B cell (primary cell): ENCODE measurements at regions not wholly inside any gene's neighbourhood (a gene's known extent, or its start where the extent isn't known, plus 50 kb on each side); places are given as distances from the start of the nearest gene placed in this dataset.

Source experiments
- EZH2 ChIP-seq: IDR thresholded peaks from 2 replicates; pipeline ENCODE4 v1.6.1; 2012; ENCODE audit warnings: borderline replicate concordance, low read depth, mild to moderate bottlenecking, moderate library complexity, low read length; ENCODE audit not compliant: insufficient read depth, poor library complexity, severe bottlenecking
- TF ChIP-seq, protein P1 (sequence below): fragments of 200-600 bp; IDR thresholded peaks from one replicate; pipeline ENCODE4 v1.8.0; 2022; ENCODE audit warnings: antibody characterized with exemption, mild to moderate bottlenecking

DNA sequence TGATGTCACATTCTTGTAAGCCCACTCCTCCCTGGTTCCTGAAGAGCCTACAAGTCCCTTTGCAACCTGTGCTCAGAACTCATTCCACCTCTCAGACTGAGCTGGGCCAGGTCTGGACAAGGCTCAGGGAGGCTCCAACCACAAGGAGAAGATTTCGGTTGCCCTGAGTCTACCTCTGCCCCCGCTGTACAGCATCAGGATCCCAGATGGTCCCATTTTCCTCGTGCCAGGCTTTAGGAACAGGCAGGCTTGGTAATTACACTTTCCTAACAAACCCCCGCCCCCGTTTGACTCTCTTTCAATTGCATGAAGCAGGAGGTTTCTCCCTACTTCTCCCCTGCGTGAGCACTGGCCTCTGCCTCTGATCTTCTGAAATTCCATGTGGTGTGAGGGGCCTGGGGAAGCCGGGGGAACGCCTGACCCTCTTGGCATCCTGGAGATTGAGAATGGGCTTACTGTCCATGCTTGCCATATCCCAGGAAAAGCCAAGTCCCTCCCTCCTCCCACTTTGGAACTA, 86.9 kb upstream of the CTNNA1 start:
- TF ChIP-seq, protein P1, sequence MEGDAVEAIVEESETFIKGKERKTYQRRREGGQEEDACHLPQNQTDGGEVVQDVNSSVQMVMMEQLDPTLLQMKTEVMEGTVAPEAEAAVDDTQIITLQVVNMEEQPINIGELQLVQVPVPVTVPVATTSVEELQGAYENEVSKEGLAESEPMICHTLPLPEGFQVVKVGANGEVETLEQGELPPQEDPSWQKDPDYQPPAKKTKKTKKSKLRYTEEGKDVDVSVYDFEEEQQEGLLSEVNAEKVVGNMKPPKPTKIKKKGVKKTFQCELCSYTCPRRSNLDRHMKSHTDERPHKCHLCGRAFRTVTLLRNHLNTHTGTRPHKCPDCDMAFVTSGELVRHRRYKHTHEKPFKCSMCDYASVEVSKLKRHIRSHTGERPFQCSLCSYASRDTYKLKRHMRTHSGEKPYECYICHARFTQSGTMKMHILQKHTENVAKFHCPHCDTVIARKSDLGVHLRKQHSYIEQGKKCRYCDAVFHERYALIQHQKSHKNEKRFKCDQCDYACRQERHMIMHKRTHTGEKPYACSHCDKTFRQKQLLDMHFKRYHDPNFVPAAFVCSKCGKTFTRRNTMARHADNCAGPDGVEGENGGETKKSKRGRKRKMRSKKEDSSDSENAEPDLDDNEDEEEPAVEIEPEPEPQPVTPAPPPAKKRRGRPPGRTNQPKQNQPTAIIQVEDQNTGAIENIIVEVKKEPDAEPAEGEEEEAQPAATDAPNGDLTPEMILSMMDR, result no peak
- no peak for TF ChIP-seq EZH2
